GM12892 (cell line): ENCODE measurements at regions not wholly inside any gene's neighbourhood (a gene's known extent, or its start where the extent isn't known, plus 50 kb on each side); places are given as distances from the start of the nearest gene placed in this dataset.

Experiments
- POLR2A ChIP-seq: IDR thresholded peaks from 2 replicates; pipeline ENCODE4 v1.6.1; 2011; ENCODE audit warnings: low read depth, low read length, control low read depth
- POLR2AphosphoS5 ChIP-seq: IDR thresholded peaks from 2 replicates; pipeline ENCODE4 v1.6.1; 2011; ENCODE audit warnings: low read depth, low read length, control low read depth
- TAF1 ChIP-seq: IDR thresholded peaks from 2 replicates; pipeline ENCODE4 v1.6.1; 2011; ENCODE audit warnings: low read depth, mild to moderate bottlenecking, control low read depth, low read length, borderline replicate concordance

DNA sequence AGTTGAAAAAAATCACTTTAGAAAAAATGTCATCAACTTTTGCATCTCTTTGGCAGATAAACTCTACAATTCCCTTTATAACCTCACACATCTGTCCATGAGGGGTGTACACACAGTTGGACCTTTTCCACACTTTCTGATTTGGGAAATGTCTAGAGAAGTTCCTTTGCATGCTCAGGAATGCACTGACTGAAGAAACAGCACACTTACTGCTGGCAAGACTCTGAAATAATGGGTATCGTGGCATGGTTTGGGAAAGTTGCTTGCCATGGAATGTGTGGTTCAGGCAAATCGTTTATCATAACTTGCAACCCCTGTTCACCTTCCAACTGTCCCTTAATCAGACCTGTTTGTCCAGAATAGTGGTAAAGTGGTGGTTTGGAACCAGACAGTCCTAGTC, 135.3 kb upstream of the TGFBR2 start:
- no peak for TF ChIP-seq POLR2A
- TF ChIP-seq TAF1, result no peak
- TF ChIP-seq POLR2AphosphoS5, result no peak
